Glutamatergic neuron (in vitro differentiated cells): ENCODE measurements at regions not wholly inside any gene's neighbourhood (a gene's known extent, or its start where the extent isn't known, plus 50 kb on each side); places are given as distances from the start of the nearest gene placed in this dataset.

Experiments used
- DNase-seq: peaks from one replicate; pipeline ENCODE4 v3.0.0; 2022
- H3K27ac Mint-ChIP-seq: one replicate; pipeline ENCODE4 v1.8.0; 2020; ENCODE audit warnings: mild to moderate bottlenecking, mixed read lengths, inconsistent platforms; ENCODE audit not compliant: unreplicated experiment
- H3K27me3 Mint-ChIP-seq: one replicate; pipeline ENCODE4 v1.8.0; 2020; ENCODE audit warnings: mild to moderate bottlenecking, moderate library complexity, mixed read lengths, inconsistent platforms; ENCODE audit not compliant: unreplicated experiment
- H3K36me3 Mint-ChIP-seq: one replicate; pipeline ENCODE4 v1.8.0; 2020; ENCODE audit warnings: mild to moderate bottlenecking, mixed read lengths, inconsistent platforms; ENCODE audit not compliant: unreplicated experiment
- H3K4me1 Mint-ChIP-seq: one replicate; pipeline ENCODE4 v1.8.0; 2020; ENCODE audit warnings: mild to moderate bottlenecking, low read depth, mixed read lengths, inconsistent platforms; ENCODE audit not compliant: unreplicated experiment
- H3K4me3 Mint-ChIP-seq: one replicate; pipeline ENCODE4 v1.8.0; 2020; ENCODE audit warnings: mild to moderate bottlenecking, mixed read lengths, inconsistent platforms; ENCODE audit not compliant: unreplicated experiment
- H3K9me3 Mint-ChIP-seq: one replicate; pipeline ENCODE4 v1.8.0; 2020; ENCODE audit warnings: mild to moderate bottlenecking, moderate library complexity, mixed read lengths, inconsistent platforms; ENCODE audit not compliant: unreplicated experiment
- CTCF ChIP-seq: fragments of 200-600 bp; sonication (generic); IDR thresholded peaks from one replicate; pipeline ENCODE4 v1.5.0; 2021; ENCODE audit not compliant: partially characterized antibody, unreplicated experiment

- no peak for TF ChIP-seq CTCF
- no peaks in the 10 kb centered on the region for H3K36me3 Mint-ChIP-seq
- no peaks in the 10 kb centered on the region for H3K4me1 Mint-ChIP-seq
- no peak for DNase-seq
- H3K27ac Mint-ChIP-seq: no peak overlapping the region
- H3K9me3 Mint-ChIP-seq: no peaks in the 10 kb centered on the region
- H3K27me3 Mint-ChIP-seq: no peaks in the 10 kb centered on the region
- H3K4me3 Mint-ChIP-seq: no peak overlapping the region
Measured at GRCh38 chr1:103905363-103905762, 155.7 kb downstream of the AMY1C start.

- no peaks in the 10 kb centered on the region for H3K9me3 Mint-ChIP-seq
Measured at GRCh38 chr1:103911450-103911849, 161.8 kb downstream of the AMY1C start.

GRCh38 chr1:103917795-103918194, 168.1 kb downstream of the AMY1C start:
- H3K4me3 Mint-ChIP-seq: no peak overlapping the region
- no peak overlapping the region for H3K27ac Mint-ChIP-seq
- H3K36me3 Mint-ChIP-seq: no peaks in the 10 kb centered on the region
- no peaks in the 10 kb centered on the region for H3K9me3 Mint-ChIP-seq
- no peaks in the 10 kb centered on the region for H3K4me1 Mint-ChIP-seq
- no peaks in the 10 kb centered on the region for H3K27me3 Mint-ChIP-seq
- no peak for DNase-seq
- TF ChIP-seq CTCF: no peak

More at GRCh38 chr1:103911450-103911849, 161.8 kb downstream of the AMY1C start:
- H3K4me1 Mint-ChIP-seq: no peaks in the 10 kb centered on the region
- H3K27ac Mint-ChIP-seq: no peak overlapping the region
- DNase-seq: no peak
- TF ChIP-seq CTCF: no peak
- no peaks in the 10 kb centered on the region for H3K36me3 Mint-ChIP-seq
- H3K27me3 Mint-ChIP-seq: no peaks in the 10 kb centered on the region
- no peak overlapping the region for H3K4me3 Mint-ChIP-seq

- no peak overlapping the region for H3K4me3 Mint-ChIP-seq
- no peak for DNase-seq
- no peak overlapping the region for H3K27ac Mint-ChIP-seq
- no peaks in the 10 kb centered on the region for H3K9me3 Mint-ChIP-seq
- no peaks in the 10 kb centered on the region for H3K27me3 Mint-ChIP-seq
- TF ChIP-seq CTCF: no peak
- no peaks in the 10 kb centered on the region for H3K4me1 Mint-ChIP-seq
- no peaks in the 10 kb centered on the region for H3K36me3 Mint-ChIP-seq
Measured at GRCh38 chr1:103931891-103932290, 182.2 kb downstream of the AMY1C start.

GRCh38 chr1:103937763-103938357, 188.2 kb downstream of the AMY1C start:
- DNase-seq: no peak
- no peak for TF ChIP-seq CTCF
- Mint-ChIP-seq H3K9me3 (no peaks in the 10 kb centered on the region), H3K4me1 (no peaks in the 10 kb centered on the region), H3K27me3 (no peaks in the 10 kb centered on the region), H3K4me3 (no peak overlapping the region), H3K27ac (no peak overlapping the region), H3K36me3 (no peaks in the 10 kb centered on the region)
